ENCODE measurements at regions not wholly inside any gene's neighbourhood (a gene's known extent, or its start where the extent isn't known, plus 50 kb on each side); places are given as distances from the start of the nearest gene placed in this dataset.

GRCh38 chr6:150662814-150663213 lies 63.1 kb downstream of the PLEKHG1 start:
- DNase-seq (ENCODE audit: low read depth, low spot score) (no peak), FAIRE-seq (no peak)
- POLR2A ChIA-PET = no interaction called here
- no peaks in the 10 kb centered on the region for H3K36me3 ChIP-seq (ENCODE audit: control insufficient read depth in 2 of 2, extremely low read depth in 1 of 2, insufficient read depth in 2 of 2, low read length in 2 of 2)
- no TSS peak for BruUV-seq (replicated peaks)
- no peaks in the 10 kb centered on the region for H3K4me1 ChIP-seq (ENCODE audit: control insufficient read depth, extremely low read depth, insufficient read depth, low read length)
- no peaks in the 10 kb centered on the region for H4K20me1 ChIP-seq (replicated peaks; ENCODE audit: control insufficient read depth, extremely low read depth, insufficient read depth, low read length)
- no peak overlapping the region for H3K4me2 ChIP-seq (ENCODE audit: insufficient read depth, low read length)
- TF ChIP-seq MAX (IDR thresholded peaks at IDR 0.05; ENCODE audit: insufficient read depth, insufficient read length) (no peak), POLR2AphosphoS5 (IDR thresholded peaks at IDR 0.05; ENCODE audit: insufficient read depth, low read depth, low read length) (no peak), FOS (IDR thresholded peaks at IDR 0.05; ENCODE audit: borderline replicate concordance, insufficient read depth, low read length) (no peak)
- H2AFZ ChIP-seq (ENCODE audit: low read depth, low read length) = no peak overlapping the region
- no peaks in the 10 kb centered on the region for H3K79me2 ChIP-seq (ENCODE audit: control insufficient read depth, insufficient read depth, low read length)
- no peaks in the 10 kb centered on the region for H3K9me3 ChIP-seq (replicated peaks; ENCODE audit: control insufficient read depth, insufficient read depth, low read length)
- CTCF ChIA-PET = interaction anchor here (0.8 to 1.7 kb wide), 6 partner anchors 10 to 244 kb away, joined by 3 to 7 read pairs (median 3); no protein-coding TSS in a partner anchor
- no peak overlapping the region for H3K4me3 ChIP-seq (replicated peaks in 1 of 3; ENCODE audit: insufficient read depth in 1 of 3, low read depth in 1 of 3, low read length in 3 of 3)
- no peaks in the 10 kb centered on the region for H3K9me1 ChIP-seq (replicated peaks; ENCODE audit: control insufficient read depth, extremely low read depth, insufficient read depth, low read length)
- dilution Hi-C loops (cut with MboI; ENCODE audit: extremely low pct_ligation_motif_present, low sequenced_read_pairs) (no loop called here), intact Hi-C loops (cut with micrococcal nuclease) (no loop called here)
- H3K27me3 ChIP-seq (ENCODE audit: control insufficient read depth in 2 of 2, insufficient read depth in 2 of 2, low read length in 2 of 2) = no peaks in the 10 kb centered on the region
- H3K27ac ChIP-seq (ENCODE audit: insufficient read depth, low read depth, low read length) = no peak overlapping the region
- H3K9ac ChIP-seq (replicated peaks; ENCODE audit: extremely low read depth, insufficient read depth, low read length) = no peak overlapping the region

- Histone ChIP-seq H3K36me3 (ENCODE audit: control insufficient read depth in 2 of 2, extremely low read depth in 1 of 2, insufficient read depth in 2 of 2, low read length in 2 of 2) (no peaks in the 10 kb centered on the region), H3K79me2 (ENCODE audit: control insufficient read depth, insufficient read depth, low read length) (no peaks in the 10 kb centered on the region), H3K4me2 (ENCODE audit: insufficient read depth, low read length) (no peak overlapping the region), H3K9me1 (replicated peaks; ENCODE audit: control insufficient read depth, extremely low read depth, insufficient read depth, low read length) (no peaks in the 10 kb centered on the region), H3K27me3 (ENCODE audit: control insufficient read depth in 2 of 2, insufficient read depth in 2 of 2, low read length in 2 of 2) (no peaks in the 10 kb centered on the region), H2AFZ (ENCODE audit: low read depth, low read length) (no peak overlapping the region), H4K20me1 (replicated peaks; ENCODE audit: control insufficient read depth, extremely low read depth, insufficient read depth, low read length) (no peaks in the 10 kb centered on the region), H3K9me3 (replicated peaks; ENCODE audit: control insufficient read depth, insufficient read depth, low read length) (no peaks in the 10 kb centered on the region), H3K4me3 (replicated peaks in 1 of 3; ENCODE audit: insufficient read depth in 1 of 3, low read depth in 1 of 3, low read length in 3 of 3) (no peak overlapping the region), H3K4me1 (ENCODE audit: control insufficient read depth, extremely low read depth, insufficient read depth, low read length) (peaks cover 10% of the 10 kb centered on the region), H3K27ac (ENCODE audit: insufficient read depth, low read depth, low read length) (no peak overlapping the region), H3K9ac (replicated peaks; ENCODE audit: extremely low read depth, insufficient read depth, low read length) (no peak overlapping the region)
- DNase-seq (ENCODE audit: low read depth, low spot score) = no peak
- intact Hi-C loops (cut with micrococcal nuclease) (no loop called here), dilution Hi-C loops (cut with MboI; ENCODE audit: extremely low pct_ligation_motif_present, low sequenced_read_pairs) (no loop called here)
- CTCF ChIA-PET = no interaction called here
- no TSS peak for BruUV-seq (replicated peaks)
- TF ChIP-seq POLR2A (IDR thresholded peaks at IDR 0.05; ENCODE audit: low read depth, low read length) = no peak
- POLR2A ChIA-PET = no interaction called here
- no peak for FAIRE-seq
These were observed 64.4 kb downstream of the PLEKHG1 start for GRCh38 chr6:150664091-150664490.

All from endothelial cell of umbilical vein (primary cell).